ENCODE measurements at regions not wholly inside any gene's neighbourhood (a gene's known extent, or its start where the extent isn't known, plus 50 kb on each side); places are given as distances from the start of the nearest gene placed in this dataset.

- TF ChIP-seq ZSCAN29 (IDR thresholded peaks at IDR 0.05) (no peak), ASH2L (IDR thresholded peaks at IDR 0.05; ENCODE audit: borderline replicate concordance, low read depth) (no peak), YBX1 (IDR thresholded peaks at IDR 0.05) (no peak), CEBPB (IDR thresholded peaks at IDR 0.05; ENCODE audit: borderline replicate concordance in 1 of 2, low read depth in 2 of 2, low read length in 2 of 2) (no peak), POU2F2 (IDR thresholded peaks at IDR 0.05; ENCODE audit: borderline replicate concordance, low read depth, low read length) (no peak), RUNX3 (IDR thresholded peaks at IDR 0.05; ENCODE audit: low read length) (peak; percentile 45), PAX8 (IDR thresholded peaks at IDR 0.05) (no peak), ZNF592 (IDR thresholded peaks at IDR 0.05) (no peak), E2F4 (IDR thresholded peaks at IDR 0.05; ENCODE audit: low read depth, low read length) (no peak), MEF2A (IDR thresholded peaks at IDR 0.05; ENCODE audit: insufficient read depth, low read depth, low read length) (no peak), MTA3 (IDR thresholded peaks at IDR 0.05; ENCODE audit: borderline replicate concordance, low read length) (0 out of 2 replicates have a peak, but pooled peaks have one; percentile 18), MEF2B (IDR thresholded peaks at IDR 0.05; ENCODE audit: partially characterized antibody, poor library complexity, severe bottlenecking) (no peak), HSF1 (IDR thresholded peaks at IDR 0.05; ENCODE audit: low read depth, low read length) (no peak), CHD4 (IDR thresholded peaks at IDR 0.05) (no peak), E4F1 (IDR thresholded peaks at IDR 0.05; ENCODE audit: borderline replicate concordance, partially characterized antibody) (no peak), ESRRA (IDR thresholded peaks at IDR 0.05; ENCODE audit: low read length) (no peak), TAF1 (IDR thresholded peaks at IDR 0.05; ENCODE audit: borderline replicate concordance, low read depth, low read length) (no peak), POLR2AphosphoS2 (IDR thresholded peaks at IDR 0.05; ENCODE audit: low read depth, low read length) (no peak), EGR1 (IDR thresholded peaks at IDR 0.05; ENCODE audit: borderline replicate concordance in 1 of 2, low read depth in 2 of 2, low read length in 2 of 2) (no peak), STAT1 (conservative IDR thresholded peaks at IDR 0.05) (no peak), SUZ12 (IDR thresholded peaks at IDR 0.05; ENCODE audit: unreplicated experiment) (no peak), SREBF1 (IDR thresholded peaks at IDR 0.05; ENCODE audit: low read length) (no peak), CHD2 (IDR thresholded peaks at IDR 0.05; ENCODE audit: borderline replicate concordance, low read depth, low read length) (no peak), FOXK2 (IDR thresholded peaks at IDR 0.05) (no peak), LARP7 (IDR thresholded peaks at IDR 0.05) (no peak)
These were observed 71.0 kb upstream of the SEMA6A start (continued) for GRCh38 chr5:116645627-116646026.

Data from GM12878 (cell line).